ENCODE measurements at regions not wholly inside any gene's neighbourhood (a gene's known extent, or its start where the extent isn't known, plus 50 kb on each side); places are given as distances from the start of the nearest gene placed in this dataset.

GRCh38 chr6:15960740-15961634 lies 167.9 kb upstream of the MYLIP start:
- BruUV-seq (replicated peaks) = no TSS peak
- TF ChIP-seq EZH2phosphoT487 (IDR thresholded peaks at IDR 0.05; ENCODE audit: borderline replicate concordance, low read length) = no peak
- TF ChIP-seq EZH2 (IDR thresholded peaks at IDR 0.05; ENCODE audit: low read length, unreplicated experiment) = no peak
- no peak for TF ChIP-seq CTCF (conservative IDR thresholded peaks at IDR 0.05; ENCODE audit: low read depth, low read length)
- POLR2A ChIA-PET (ENCODE audit: unreplicated experiment) = no interaction called here

GRCh38 chr6:15957655-15958169 lies 171.2 kb upstream of the MYLIP start:
- Histone ChIP-seq H3K9me2 (replicated peaks; ENCODE audit: low read length) (no peaks in the 10 kb centered on the region), H3K27ac (ENCODE audit: low read length) (no peak overlapping the region), H3K4me2 (ENCODE audit: low read length) (no peak overlapping the region), H3K36me3 (ENCODE audit: low read depth, low read length) (no peaks in the 10 kb centered on the region), H3K4me3 (ENCODE audit: low read length) (no peak overlapping the region), H3K79me2 (ENCODE audit: low read length) (no peaks in the 10 kb centered on the region), H3K9me3 (ENCODE audit: low read length) (no peaks in the 10 kb centered on the region), H3K9ac (ENCODE audit: low read length) (no peak overlapping the region), H3K27me3 (ENCODE audit: low read length) (no peaks in the 10 kb centered on the region), H2AFZ (ENCODE audit: low read length) (no peak overlapping the region), H3K4me1 (ENCODE audit: insufficient read depth, low read length) (no peaks in the 10 kb centered on the region), H3F3A (ENCODE audit: low read length, unreplicated experiment) (no peaks in the 10 kb centered on the region), H4K20me1 (ENCODE audit: low read length) (no peaks in the 10 kb centered on the region)
- ATAC-seq (no peak), DNase-seq (no peak)
- POLR2A ChIA-PET (ENCODE audit: unreplicated experiment) = no interaction called here
- no peak for TF ChIP-seq EZH2phosphoT487 (IDR thresholded peaks at IDR 0.05; ENCODE audit: borderline replicate concordance, low read length)
- no peak for TF ChIP-seq CTCF (conservative IDR thresholded peaks at IDR 0.05; ENCODE audit: low read depth, low read length)
- TF ChIP-seq EZH2 (IDR thresholded peaks at IDR 0.05; ENCODE audit: low read length, unreplicated experiment) = no peak
- BruUV-seq (replicated peaks) = no TSS peak
- CTCF ChIA-PET = no interaction called here
- intact Hi-C loops (cut with micrococcal nuclease) = no loop called here

More at GRCh38 chr6:15960740-15961634, 167.9 kb upstream of the MYLIP start:
- Histone ChIP-seq H3K27me3 (ENCODE audit: low read length) (no peaks in the 10 kb centered on the region), H2AFZ (ENCODE audit: low read length) (no peak overlapping the region), H4K20me1 (ENCODE audit: low read length) (no peaks in the 10 kb centered on the region), H3K79me2 (ENCODE audit: low read length) (no peaks in the 10 kb centered on the region), H3K4me2 (ENCODE audit: low read length) (no peak overlapping the region), H3K4me1 (ENCODE audit: insufficient read depth, low read length) (no peaks in the 10 kb centered on the region), H3K9me3 (ENCODE audit: low read length) (no peaks in the 10 kb centered on the region), H3K4me3 (ENCODE audit: low read length) (no peak overlapping the region), H3K9ac (ENCODE audit: low read length) (no peak overlapping the region), H3K27ac (ENCODE audit: low read length) (no peak overlapping the region), H3F3A (ENCODE audit: low read length, unreplicated experiment) (no peaks in the 10 kb centered on the region), H3K9me2 (replicated peaks; ENCODE audit: low read length) (no peaks in the 10 kb centered on the region), H3K36me3 (ENCODE audit: low read depth, low read length) (no peaks in the 10 kb centered on the region)
- DNase-seq = no peak
- intact Hi-C loops (cut with micrococcal nuclease) = no loop called here
- CTCF ChIA-PET = no interaction called here
- ATAC-seq = no peak
